Panc1 (cell line): ENCODE measurements at regions not wholly inside any gene's neighbourhood (a gene's known extent, or its start where the extent isn't known, plus 50 kb on each side); places are given as distances from the start of the nearest gene placed in this dataset.

Experiments used
- POLR2AphosphoS5 ChIP-seq: IDR thresholded peaks from 2 replicates; pipeline ENCODE4 v1.6.1; 2012; ENCODE audit warnings: mild to moderate bottlenecking, low read depth, low read length, moderate library complexity
- TF ChIP-seq, protein P1 (sequence below): fragments of 450-650 bp; IDR thresholded peaks from 2 replicates; pipeline ENCODE4 v1.5.1; 2017; ENCODE audit warnings: mild to moderate bottlenecking

DNA sequence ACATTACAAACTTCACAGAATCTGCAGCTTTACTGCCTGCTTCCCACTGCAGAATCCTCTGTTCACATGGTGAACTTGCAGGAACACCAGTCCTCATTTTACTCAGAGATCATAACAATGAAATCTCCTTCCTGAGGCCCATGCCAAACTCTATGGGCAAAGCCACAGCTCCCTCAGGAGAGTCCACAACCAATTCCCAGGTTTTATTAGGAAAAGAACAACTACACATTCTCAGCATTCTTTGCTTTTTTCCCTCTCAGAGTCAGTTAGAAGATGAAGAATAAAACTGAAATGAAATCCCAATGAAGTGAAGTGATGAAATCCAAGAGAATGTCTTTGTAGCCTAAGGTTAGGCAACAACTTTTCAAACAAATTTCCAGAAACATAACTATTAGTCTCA is 233.7 kb downstream of the DSEL start:
- TF ChIP-seq, protein P1, sequence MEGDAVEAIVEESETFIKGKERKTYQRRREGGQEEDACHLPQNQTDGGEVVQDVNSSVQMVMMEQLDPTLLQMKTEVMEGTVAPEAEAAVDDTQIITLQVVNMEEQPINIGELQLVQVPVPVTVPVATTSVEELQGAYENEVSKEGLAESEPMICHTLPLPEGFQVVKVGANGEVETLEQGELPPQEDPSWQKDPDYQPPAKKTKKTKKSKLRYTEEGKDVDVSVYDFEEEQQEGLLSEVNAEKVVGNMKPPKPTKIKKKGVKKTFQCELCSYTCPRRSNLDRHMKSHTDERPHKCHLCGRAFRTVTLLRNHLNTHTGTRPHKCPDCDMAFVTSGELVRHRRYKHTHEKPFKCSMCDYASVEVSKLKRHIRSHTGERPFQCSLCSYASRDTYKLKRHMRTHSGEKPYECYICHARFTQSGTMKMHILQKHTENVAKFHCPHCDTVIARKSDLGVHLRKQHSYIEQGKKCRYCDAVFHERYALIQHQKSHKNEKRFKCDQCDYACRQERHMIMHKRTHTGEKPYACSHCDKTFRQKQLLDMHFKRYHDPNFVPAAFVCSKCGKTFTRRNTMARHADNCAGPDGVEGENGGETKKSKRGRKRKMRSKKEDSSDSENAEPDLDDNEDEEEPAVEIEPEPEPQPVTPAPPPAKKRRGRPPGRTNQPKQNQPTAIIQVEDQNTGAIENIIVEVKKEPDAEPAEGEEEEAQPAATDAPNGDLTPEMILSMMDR = no peak
- TF ChIP-seq POLR2AphosphoS5 = no peak
